BJ (cell line): ENCODE measurements at regions not wholly inside any gene's neighbourhood (a gene's known extent, or its start where the extent isn't known, plus 50 kb on each side); places are given as distances from the start of the nearest gene placed in this dataset.

Source experiments
- CTCF ChIA-PET: fragments of 350-600 bp; formaldehyde crosslinking; extraction: SDS; loops from one replicate; lab custom pipeline; 2021; ENCODE audit warnings: antibody characterized with exemption, inconsistent platforms; lab: Yijun Ruan, JAX
- POLR2A ChIA-PET: fragments of 300-600 bp; sonication (Branson Sonifier 250); formaldehyde crosslinking; extraction: SDS; loops from one replicate; lab custom pipeline; 2021; ENCODE audit warnings: antibody characterized with exemption; lab: Charles Lee
- DNase-seq: peaks from one replicate; pipeline ENCODE4 v3.0.0-alpha.2; 2011; ENCODE audit warnings: low read depth
- H3K27me3 ChIP-seq: 2 replicates; pipeline ENCODE4 v1.6.0; 2011; ENCODE audit warnings: low read length; ENCODE audit not compliant: control insufficient read depth, insufficient read depth
- H3K36me3 ChIP-seq: 2 replicates; pipeline ENCODE4 v1.5.1; 2011; ENCODE audit warnings: low read length; ENCODE audit not compliant: control insufficient read depth, insufficient read depth
- H3K4me3 ChIP-seq: 2 replicates; pipeline ENCODE4 v1.5.1; 2011; ENCODE audit warnings: low read depth, mild to moderate bottlenecking, control low read depth, low read length
- CTCF ChIP-seq: IDR thresholded peaks from 2 replicates; pipeline ENCODE4 v1.5.1; 2011; ENCODE audit warnings: low read depth, mild to moderate bottlenecking, control low read depth, inconsistent platforms, low read length, moderate library complexity; ENCODE audit not compliant: insufficient read depth

GRCh38 chr1:79089946-79090345, 83.4 kb upstream of the ADGRL4 start:
- CTCF ChIA-PET: interaction anchor here (1.0 kb wide), 1 partner anchor 15 kb away, joined by 3 read pairs; no protein-coding TSS in a partner anchor
- TF ChIP-seq CTCF: no peak
- Histone ChIP-seq H3K4me3 (no peak overlapping the region), H3K36me3 (no peaks in the 10 kb centered on the region), H3K27me3 (no peaks in the 10 kb centered on the region)
- DNase-seq: no peak
- POLR2A ChIA-PET: interaction anchor here (0.6 kb wide), 1 partner anchor 140 kb away, joined by 3 read pairs; no protein-coding TSS in a partner anchor

- no peaks in the 10 kb centered on the region for H3K36me3 ChIP-seq
- no peak for TF ChIP-seq CTCF
- ChIA-PET CTCF (no interaction called here), POLR2A (no interaction called here)
- no peak overlapping the region for H3K4me3 ChIP-seq
- no peak for DNase-seq
- H3K27me3 ChIP-seq: no peaks in the 10 kb centered on the region
These were observed 75.7 kb upstream of the ADGRL4 start for GRCh38 chr1:79082233-79082632.

- ChIA-PET CTCF (no interaction called here), POLR2A (no interaction called here)
- no peaks in the 10 kb centered on the region for H3K36me3 ChIP-seq
- no peak for TF ChIP-seq CTCF
- no peaks in the 10 kb centered on the region for H3K27me3 ChIP-seq
- H3K4me3 ChIP-seq: no peak overlapping the region
- DNase-seq: peak; percentile 30
These were observed 73.2 kb upstream of the ADGRL4 start for GRCh38 chr1:79079770-79080169.

- H3K36me3 ChIP-seq: no peaks in the 10 kb centered on the region
- no peak for TF ChIP-seq CTCF
- no peaks in the 10 kb centered on the region for H3K27me3 ChIP-seq
- POLR2A ChIA-PET: no interaction called here
- H3K4me3 ChIP-seq: no peak overlapping the region
- DNase-seq: no peak
- CTCF ChIA-PET: interaction anchor here (1.6 kb wide), 1 partner anchor 9 kb away, joined by 4 read pairs; no protein-coding TSS in a partner anchor
These were observed 68.4 kb upstream of the ADGRL4 start for GRCh38 chr1:79074975-79075374.

- no peak for TF ChIP-seq CTCF
- Histone ChIP-seq H3K36me3 (no peaks in the 10 kb centered on the region), H3K27me3 (no peaks in the 10 kb centered on the region), H3K4me3 (no peak overlapping the region)
- ChIA-PET POLR2A (no interaction called here), CTCF (no interaction called here)
- DNase-seq: no peak
These were observed 63.3 kb upstream of the ADGRL4 start for GRCh38 chr1:79069828-79070227.
